AG04450 (cell line): ENCODE measurements at regions not wholly inside any gene's neighbourhood (a gene's known extent, or its start where the extent isn't known, plus 50 kb on each side); places are given as distances from the start of the nearest gene placed in this dataset.

Experiments
- CTCF ChIA-PET: fragments of 300-600, 350-600 bp; formaldehyde crosslinking; extraction: SDS; loops from one replicate; lab custom pipeline; 2022; ENCODE audit warnings: antibody characterized with exemption, inconsistent platforms; lab: Charles Lee
- POLR2A ChIA-PET: fragments of 350-600 bp; formaldehyde crosslinking; extraction: SDS; loops from one replicate; lab custom pipeline; 2021; ENCODE audit warnings: antibody characterized with exemption, inconsistent platforms; lab: Yijun Ruan, JAX
- DNase-seq: peaks from one replicate; pipeline ENCODE4 v3.0.0-alpha.2; 2011; ENCODE audit warnings: low read depth, low spot score
- H3K27ac ChIP-seq: one replicate; pipeline ENCODE4 v1.5.1; 2012; ENCODE audit warnings: low read depth, low read length, control low read depth
- H3K27me3 ChIP-seq: one replicate; pipeline ENCODE4 v1.6.0; 2012; ENCODE audit warnings: low read length; ENCODE audit not compliant: control insufficient read depth, insufficient read depth
- H3K4me3 ChIP-seq: 2 replicates; pipeline ENCODE4 v1.5.1; 2011; ENCODE audit warnings: mild to moderate bottlenecking, low read depth, low read length, control low read depth
- H3K9me3 ChIP-seq: 2 replicates; pipeline ENCODE4 v1.5.1; 2012; ENCODE audit warnings: low read length; ENCODE audit not compliant: control insufficient read depth, insufficient read depth
- TF ChIP-seq, protein P1 (sequence below): IDR thresholded peaks from 2 replicates; pipeline ENCODE4 v1.5.1; 2011; ENCODE audit warnings: low read depth, low read length, control low read depth, inconsistent platforms

DNA sequence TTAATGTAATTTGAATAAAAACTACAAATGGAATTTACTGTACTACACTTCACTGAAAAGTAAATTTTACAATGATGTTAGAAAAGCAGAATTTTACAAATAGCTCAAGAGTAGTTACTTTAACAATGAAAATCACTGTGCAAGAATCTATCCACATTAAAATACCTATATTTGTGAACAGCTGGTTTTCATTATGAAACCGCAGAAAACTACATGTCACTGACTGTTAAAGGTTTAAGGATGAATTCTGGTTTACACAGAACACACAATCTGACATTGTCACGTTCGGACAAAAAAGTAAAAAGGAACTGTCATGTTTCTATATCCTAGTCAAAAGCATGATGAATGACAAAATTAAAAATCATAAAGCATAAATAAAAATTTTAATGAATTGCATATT, 415.3 kb upstream of the PRKCQ start:
- ChIA-PET POLR2A (no interaction called here), CTCF (no interaction called here)
- Histone ChIP-seq H3K27ac (no peak overlapping the region), H3K9me3 (no peaks in the 10 kb centered on the region; the same call in 1 of the 2 replicates), H3K27me3 (no peaks in the 10 kb centered on the region), H3K4me3 (no peak overlapping the region)
- TF ChIP-seq, protein P1, sequence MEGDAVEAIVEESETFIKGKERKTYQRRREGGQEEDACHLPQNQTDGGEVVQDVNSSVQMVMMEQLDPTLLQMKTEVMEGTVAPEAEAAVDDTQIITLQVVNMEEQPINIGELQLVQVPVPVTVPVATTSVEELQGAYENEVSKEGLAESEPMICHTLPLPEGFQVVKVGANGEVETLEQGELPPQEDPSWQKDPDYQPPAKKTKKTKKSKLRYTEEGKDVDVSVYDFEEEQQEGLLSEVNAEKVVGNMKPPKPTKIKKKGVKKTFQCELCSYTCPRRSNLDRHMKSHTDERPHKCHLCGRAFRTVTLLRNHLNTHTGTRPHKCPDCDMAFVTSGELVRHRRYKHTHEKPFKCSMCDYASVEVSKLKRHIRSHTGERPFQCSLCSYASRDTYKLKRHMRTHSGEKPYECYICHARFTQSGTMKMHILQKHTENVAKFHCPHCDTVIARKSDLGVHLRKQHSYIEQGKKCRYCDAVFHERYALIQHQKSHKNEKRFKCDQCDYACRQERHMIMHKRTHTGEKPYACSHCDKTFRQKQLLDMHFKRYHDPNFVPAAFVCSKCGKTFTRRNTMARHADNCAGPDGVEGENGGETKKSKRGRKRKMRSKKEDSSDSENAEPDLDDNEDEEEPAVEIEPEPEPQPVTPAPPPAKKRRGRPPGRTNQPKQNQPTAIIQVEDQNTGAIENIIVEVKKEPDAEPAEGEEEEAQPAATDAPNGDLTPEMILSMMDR, result no peak
- no peak for DNase-seq

DNA sequence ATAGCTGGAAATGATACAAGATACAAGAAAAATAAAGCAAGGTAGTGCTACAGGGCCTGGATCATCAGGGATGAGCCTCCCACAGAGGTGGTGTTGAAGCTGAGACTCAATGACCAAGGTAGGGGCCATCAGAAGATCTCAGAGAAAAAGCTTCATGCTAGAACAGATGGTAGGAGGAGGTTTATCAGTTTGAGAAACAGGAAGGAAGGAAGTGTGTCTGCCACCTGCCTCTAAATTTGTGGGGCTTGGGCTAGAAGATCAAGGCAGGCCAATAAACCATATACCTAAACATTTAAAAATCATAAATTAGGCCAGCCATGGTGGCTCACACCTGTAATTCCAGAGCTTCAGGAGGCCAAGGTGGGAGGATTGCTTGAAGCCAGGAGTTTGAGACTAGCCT, 410.8 kb upstream of the PRKCQ start:
- Histone ChIP-seq H3K27ac (no peak overlapping the region), H3K27me3 (no peaks in the 10 kb centered on the region), H3K4me3 (no peak overlapping the region), H3K9me3 (no peaks in the 10 kb centered on the region; the same call in 1 of the 2 replicates)
- DNase-seq, result no peak
- TF ChIP-seq, protein P1, result no peak
- POLR2A ChIA-PET, result no interaction called here
- CTCF ChIA-PET, result interaction anchor here (0.5 kb wide), 1 partner anchor 419 kb away, joined by 3 read pairs; no protein-coding TSS in a partner anchor

DNA sequence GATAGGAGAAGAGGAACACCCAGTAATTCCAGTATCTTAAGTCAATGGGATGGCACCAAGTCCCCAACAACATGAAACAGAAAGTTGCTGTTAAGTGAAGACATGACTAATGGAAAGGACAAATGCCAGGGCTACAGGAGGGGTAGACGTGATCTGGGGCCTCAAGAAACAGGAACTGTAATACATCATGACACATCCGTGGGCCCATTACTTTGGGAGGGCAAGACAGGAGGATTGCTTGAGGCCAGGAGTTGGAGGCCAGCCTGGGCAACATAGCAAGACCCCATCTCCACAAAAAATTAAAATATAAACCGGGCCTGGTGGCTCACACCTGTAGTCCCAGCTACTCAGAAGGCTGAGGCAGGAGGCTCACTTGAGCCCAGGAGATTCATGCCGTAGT, 408.6 kb upstream of the PRKCQ start:
- H3K27ac ChIP-seq, result no peak overlapping the region
- TF ChIP-seq, protein P1, result no peak
- CTCF ChIA-PET, result interaction anchor here (0.9 kb wide), 1 partner anchor 408 kb away, joined by 3 read pairs; no protein-coding TSS in a partner anchor
- H3K4me3 ChIP-seq, result no peak overlapping the region
- H3K9me3 ChIP-seq, result no peaks in the 10 kb centered on the region; the same call in 1 of the 2 replicates
- H3K27me3 ChIP-seq, result no peaks in the 10 kb centered on the region
- POLR2A ChIA-PET, result no interaction called here
- no peak for DNase-seq

DNA sequence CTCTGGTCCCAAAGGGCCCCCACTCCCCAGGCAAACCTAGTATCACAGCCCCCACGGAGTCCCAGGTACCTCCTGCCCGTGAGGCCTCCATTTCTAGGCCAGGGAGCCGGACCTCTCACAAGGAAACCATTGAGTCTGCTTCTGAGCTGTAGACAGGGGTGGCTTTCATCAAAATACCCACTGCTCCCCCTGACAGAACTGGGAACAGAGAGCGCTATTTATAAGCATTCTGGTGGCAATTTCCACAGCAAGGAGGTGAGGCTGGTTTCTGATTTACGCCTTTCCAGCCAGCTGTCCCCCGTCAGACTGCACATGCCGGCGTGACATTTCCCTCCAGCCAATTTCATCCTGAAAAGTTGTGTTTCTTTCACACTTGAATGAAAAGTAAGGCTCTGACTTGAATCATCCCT, 407.5 kb upstream of the PRKCQ start:
- TF ChIP-seq, protein P1, result no peak
- DNase-seq, result no peak
- Histone ChIP-seq H3K27ac (no peak overlapping the region), H3K4me3 (no peak overlapping the region), H3K9me3 (no peaks in the 10 kb centered on the region; the same call in 1 of the 2 replicates), H3K27me3 (peaks cover 2% of the 10 kb centered on the region)
- CTCF ChIA-PET, result interaction anchor here (0.9 kb wide), 1 partner anchor 407 kb away, joined by 3 read pairs; no protein-coding TSS in a partner anchor
- POLR2A ChIA-PET, result no interaction called here

DNA sequence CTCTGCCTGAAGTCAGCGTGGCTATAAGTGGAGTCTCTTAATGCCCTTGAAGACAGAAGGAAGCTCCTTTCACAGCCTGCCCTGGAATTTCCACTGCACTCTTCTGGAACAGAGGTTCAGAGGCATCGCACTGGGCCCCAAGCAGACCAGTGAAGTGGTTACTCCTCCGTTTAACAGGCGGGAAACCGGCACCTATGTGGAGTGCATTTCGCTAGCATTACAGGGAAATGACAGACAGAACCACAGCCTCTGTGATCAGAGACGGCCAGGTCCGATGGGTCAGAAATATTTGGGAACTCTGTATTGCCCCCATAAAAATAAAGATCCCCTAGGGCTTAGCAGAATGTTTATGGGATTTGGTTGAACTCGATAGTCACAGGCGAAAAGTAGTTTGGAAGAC, 406.9 kb upstream of the PRKCQ start:
- H3K4me3 ChIP-seq, result no peak overlapping the region
- TF ChIP-seq, protein P1, result no peak
- POLR2A ChIA-PET, result no interaction called here
- CTCF ChIA-PET, result no interaction called here
- H3K27ac ChIP-seq, result no peak overlapping the region
- no peaks in the 10 kb centered on the region; the same call in 1 of the 2 replicates for H3K9me3 ChIP-seq
- DNase-seq, result no peak
- peaks cover 2% of the 10 kb centered on the region for H3K27me3 ChIP-seq
